Nephron (organoid): ENCODE measurements at regions not wholly inside any gene's neighbourhood (a gene's known extent, or its start where the extent isn't known, plus 50 kb on each side); places are given as distances from the start of the nearest gene placed in this dataset.
"Not testable (repeated sequence)": the region's sequence is repeated elsewhere in the genome, so short reads cannot be mapped to it uniquely, and the experiment has no call there.

ENCODE experiments used
- H3K27ac Mint-ChIP-seq, 3 experiments: 2 replicates each; pipeline ENCODE4 v1.8.0; 2020; ENCODE audit warnings: mixed read lengths in 3 of 3, mild to moderate bottlenecking in 2 of 3, moderate library complexity in 1 of 3
- H3K27me3 Mint-ChIP-seq: 2 replicates; pipeline ENCODE4 v1.8.0; 2021; ENCODE audit warnings: low read depth, mild to moderate bottlenecking, moderate library complexity, mixed read lengths
- H3K36me3 Mint-ChIP-seq: 2 replicates; pipeline ENCODE4 v1.8.0; 2020; ENCODE audit warnings: low read depth, mixed read lengths
- H3K4me1 Mint-ChIP-seq: 2 replicates; pipeline ENCODE4 v1.8.0; 2020; ENCODE audit warnings: mixed read lengths
- H3K4me3 Mint-ChIP-seq, 3 experiments: 2 replicates each; pipeline ENCODE4 v1.8.0; 2020; ENCODE audit warnings: mild to moderate bottlenecking in 3 of 3, mixed read lengths in 3 of 3, moderate library complexity in 2 of 3
- H3K9me3 Mint-ChIP-seq: 2 replicates; pipeline ENCODE4 v1.8.0; 2020; ENCODE audit warnings: mixed read lengths
- TF ChIP-seq, protein P1 (sequence below), 3 experiments: fragments of 200-600 bp; sonication (generic); IDR thresholded peaks; one replicate each; pipeline ENCODE4 v1.5.0; 2021; ENCODE audit warnings: antibody characterized with exemption in 3 of 3; ENCODE audit not compliant: unreplicated experiment in 3 of 3

GRCh38 chr17:20700528-20700927 lies 121.0 kb downstream of the CDRT15L2 start:
- H3K27me3 Mint-ChIP-seq, H3K27ac Mint-ChIP-seq, H3K4me1 Mint-ChIP-seq, H3K9me3 Mint-ChIP-seq, H3K4me3 Mint-ChIP-seq, H3K36me3 Mint-ChIP-seq: not testable (repeated sequence)

DNA sequence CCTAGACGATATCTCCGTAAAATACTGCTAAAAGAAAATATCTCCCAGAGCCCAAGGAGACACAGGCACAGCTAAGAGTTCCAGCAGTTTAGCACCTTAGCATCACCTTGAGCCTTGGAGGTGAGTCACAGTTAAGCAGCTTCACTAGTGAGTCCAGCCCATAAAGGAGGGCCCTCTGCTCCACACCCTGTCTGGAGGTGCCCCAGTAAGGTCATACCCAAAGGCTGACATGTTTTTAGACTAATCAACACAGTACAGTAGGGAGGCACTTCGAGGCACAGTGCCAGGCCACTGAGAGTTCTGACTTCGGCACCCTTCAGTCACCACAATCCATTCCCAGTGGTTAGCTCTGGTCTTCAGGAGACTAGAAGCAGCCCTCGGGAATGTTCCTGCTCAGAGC lies 121.8 kb downstream of the CDRT15L2 start:
- H3K27ac Mint-ChIP-seq, H3K9me3 Mint-ChIP-seq, H3K4me1 Mint-ChIP-seq, H3K36me3 Mint-ChIP-seq, H3K27me3 Mint-ChIP-seq, H3K4me3 Mint-ChIP-seq: not testable (repeated sequence)

DNA sequence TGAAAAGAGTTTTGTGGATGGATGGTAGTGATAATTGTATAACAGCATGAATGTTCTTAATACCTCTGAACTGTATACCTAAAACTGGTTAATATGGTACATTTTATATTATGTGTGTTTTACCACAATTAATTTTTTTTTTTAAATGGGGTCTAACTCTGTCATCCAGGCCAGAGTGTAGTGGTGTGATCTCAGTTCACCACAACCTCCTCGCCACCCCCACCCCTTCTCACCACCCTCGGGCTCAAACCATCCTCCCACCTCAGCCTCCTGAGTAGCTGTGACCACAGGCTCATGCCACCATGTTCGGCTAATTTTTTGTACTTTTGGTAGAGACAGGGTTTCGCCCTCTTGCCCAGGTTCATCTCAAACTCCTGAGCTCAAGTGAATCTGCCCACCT lies 123.2 kb downstream of the CDRT15L2 start:
- H3K27ac Mint-ChIP-seq: no peak overlapping the region
- no peaks in the 10 kb centered on the region for H3K4me1 Mint-ChIP-seq
- TF ChIP-seq, protein P1, sequence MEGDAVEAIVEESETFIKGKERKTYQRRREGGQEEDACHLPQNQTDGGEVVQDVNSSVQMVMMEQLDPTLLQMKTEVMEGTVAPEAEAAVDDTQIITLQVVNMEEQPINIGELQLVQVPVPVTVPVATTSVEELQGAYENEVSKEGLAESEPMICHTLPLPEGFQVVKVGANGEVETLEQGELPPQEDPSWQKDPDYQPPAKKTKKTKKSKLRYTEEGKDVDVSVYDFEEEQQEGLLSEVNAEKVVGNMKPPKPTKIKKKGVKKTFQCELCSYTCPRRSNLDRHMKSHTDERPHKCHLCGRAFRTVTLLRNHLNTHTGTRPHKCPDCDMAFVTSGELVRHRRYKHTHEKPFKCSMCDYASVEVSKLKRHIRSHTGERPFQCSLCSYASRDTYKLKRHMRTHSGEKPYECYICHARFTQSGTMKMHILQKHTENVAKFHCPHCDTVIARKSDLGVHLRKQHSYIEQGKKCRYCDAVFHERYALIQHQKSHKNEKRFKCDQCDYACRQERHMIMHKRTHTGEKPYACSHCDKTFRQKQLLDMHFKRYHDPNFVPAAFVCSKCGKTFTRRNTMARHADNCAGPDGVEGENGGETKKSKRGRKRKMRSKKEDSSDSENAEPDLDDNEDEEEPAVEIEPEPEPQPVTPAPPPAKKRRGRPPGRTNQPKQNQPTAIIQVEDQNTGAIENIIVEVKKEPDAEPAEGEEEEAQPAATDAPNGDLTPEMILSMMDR (IDR thresholded peaks at IDR 0.05; ENCODE audit: unreplicated experiment in 3 of 3): no peak
- no peak overlapping the region for H3K4me3 Mint-ChIP-seq
- H3K36me3 Mint-ChIP-seq: no peaks in the 10 kb centered on the region
- H3K9me3 Mint-ChIP-seq: no peaks in the 10 kb centered on the region
- H3K27me3 Mint-ChIP-seq: peaks cover 3% of the 10 kb centered on the region

GRCh38 chr17:20703781-20704180 lies 124.3 kb downstream of the CDRT15L2 start:
- Mint-ChIP-seq H3K27me3 (peaks cover 3% of the 10 kb centered on the region), H3K4me1 (no peaks in the 10 kb centered on the region), H3K36me3 (no peaks in the 10 kb centered on the region), H3K9me3 (no peaks in the 10 kb centered on the region), H3K27ac (no peak overlapping the region), H3K4me3 (no peak overlapping the region)
- TF ChIP-seq, protein P1 (IDR thresholded peaks at IDR 0.05; ENCODE audit: unreplicated experiment in 3 of 3): no peak

DNA sequence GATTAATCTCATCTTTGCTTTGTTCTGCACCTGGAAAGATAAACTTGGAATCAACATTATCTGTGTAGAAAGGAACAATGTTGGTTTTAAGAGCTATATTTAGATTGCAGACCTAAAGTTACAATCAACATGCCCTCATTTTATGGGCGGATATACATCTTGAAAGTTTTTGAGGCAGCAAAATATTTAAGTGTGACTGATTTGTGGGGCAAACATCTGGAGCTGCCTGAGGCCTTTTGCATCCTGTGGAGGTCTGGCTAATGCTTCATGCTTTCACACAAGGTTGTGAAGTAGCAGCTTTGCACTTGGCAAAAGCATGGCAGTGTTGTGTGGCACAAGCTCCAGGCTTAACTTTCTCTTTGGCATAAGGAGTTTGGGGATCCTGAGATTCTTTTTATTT lies 125.7 kb downstream of the CDRT15L2 start:
- not testable (repeated sequence) for H3K4me3 Mint-ChIP-seq, H3K36me3 Mint-ChIP-seq, H3K27ac Mint-ChIP-seq, H3K27me3 Mint-ChIP-seq, H3K9me3 Mint-ChIP-seq, H3K4me1 Mint-ChIP-seq

DNA sequence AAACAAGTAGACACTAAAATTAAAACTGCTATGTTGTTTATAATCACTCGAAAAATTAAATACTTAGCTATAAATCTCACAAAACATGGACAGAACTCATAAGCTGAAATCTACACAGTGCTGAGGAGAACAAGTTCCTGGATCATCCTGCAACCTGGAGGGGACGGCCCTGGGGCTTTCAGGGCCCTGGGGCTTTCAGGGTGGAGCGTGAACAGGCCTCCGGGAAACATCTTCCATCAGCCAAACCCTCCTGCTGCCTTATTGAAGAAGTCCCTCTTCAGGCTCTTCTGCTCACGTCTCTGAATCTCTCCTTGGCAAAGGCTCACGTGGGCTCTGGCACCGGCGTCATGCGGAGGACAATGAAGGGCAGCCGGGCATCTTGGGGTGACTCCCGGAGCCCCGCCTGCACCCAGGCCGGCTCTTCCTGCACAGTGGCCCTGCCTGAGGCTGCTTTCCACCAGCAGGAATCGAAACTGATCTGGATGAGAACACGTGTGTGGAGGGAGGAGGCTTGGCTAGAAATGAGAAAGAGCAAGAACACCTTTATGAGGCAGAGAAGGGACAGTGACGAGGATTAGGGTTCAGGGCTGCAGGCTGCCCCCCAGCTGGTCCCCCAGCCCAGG lies 127.3 kb downstream of the CDRT15L2 start:
- TF ChIP-seq, protein P1 (IDR thresholded peaks at IDR 0.05; ENCODE audit: unreplicated experiment in 3 of 3): no peak
- Mint-ChIP-seq H3K27me3 (peaks cover 9% of the 10 kb centered on the region), H3K27ac (no peak overlapping the region), H3K9me3 (no peaks in the 10 kb centered on the region), H3K4me3 (no peak overlapping the region), H3K4me1 (no peaks in the 10 kb centered on the region), H3K36me3 (no peaks in the 10 kb centered on the region)

- not testable (repeated sequence) for H3K27ac Mint-ChIP-seq, H3K27me3 Mint-ChIP-seq, H3K9me3 Mint-ChIP-seq, H3K4me3 Mint-ChIP-seq, H3K36me3 Mint-ChIP-seq, H3K4me1 Mint-ChIP-seq
Observed at GRCh38 chr17:20708821-20709220, 129.3 kb downstream of the CDRT15L2 start.

GRCh38 chr17:20716481-20716880 lies 137.0 kb downstream of the CDRT15L2 start:
- not testable (repeated sequence) for H3K27ac Mint-ChIP-seq, H3K4me1 Mint-ChIP-seq, H3K27me3 Mint-ChIP-seq, H3K36me3 Mint-ChIP-seq, H3K4me3 Mint-ChIP-seq, H3K9me3 Mint-ChIP-seq

- TF ChIP-seq, protein P1 (IDR thresholded peaks at IDR 0.05; ENCODE audit: unreplicated experiment in 3 of 3): no peak
- no peak overlapping the region for H3K27ac Mint-ChIP-seq
- H3K27me3 Mint-ChIP-seq: peaks cover 7% of the 10 kb centered on the region
- no peaks in the 10 kb centered on the region for H3K36me3 Mint-ChIP-seq
- H3K4me1 Mint-ChIP-seq: peaks cover 6% of the 10 kb centered on the region
- H3K9me3 Mint-ChIP-seq: no peaks in the 10 kb centered on the region
- H3K4me3 Mint-ChIP-seq: no peak overlapping the region
Observed at GRCh38 chr17:20721171-20721570, 141.6 kb downstream of the CDRT15L2 start.

GRCh38 chr17:20724391-20724790 lies 144.9 kb downstream of the CDRT15L2 start:
- not testable (repeated sequence) for H3K36me3 Mint-ChIP-seq, H3K4me3 Mint-ChIP-seq, H3K27ac Mint-ChIP-seq, H3K27me3 Mint-ChIP-seq, H3K9me3 Mint-ChIP-seq, H3K4me1 Mint-ChIP-seq

DNA sequence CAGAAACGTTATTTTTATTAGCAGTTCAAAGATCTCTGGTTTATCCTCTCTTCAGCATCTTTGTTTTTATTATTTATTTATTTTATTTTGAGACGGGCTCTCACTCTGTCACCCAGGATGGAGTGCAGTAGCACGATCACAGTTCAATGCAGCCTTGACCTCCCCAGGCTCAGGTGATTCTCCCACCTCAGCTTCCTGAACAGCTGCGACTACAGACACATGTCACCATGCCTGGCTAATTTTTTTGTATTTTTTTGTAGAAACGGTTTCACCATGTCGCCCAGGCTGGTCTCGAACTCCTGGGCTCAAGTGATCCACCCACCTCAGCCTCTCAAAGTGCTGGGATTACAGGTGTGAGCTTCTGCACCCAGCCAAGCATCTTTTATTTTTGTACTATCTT lies 147.7 kb downstream of the CDRT15L2 start:
- H3K4me1 Mint-ChIP-seq, H3K27me3 Mint-ChIP-seq, H3K36me3 Mint-ChIP-seq, H3K27ac Mint-ChIP-seq, H3K9me3 Mint-ChIP-seq, H3K4me3 Mint-ChIP-seq: not testable (repeated sequence)
